GM12864 (cell line): ENCODE measurements at regions not wholly inside any gene's neighbourhood (a gene's known extent, or its start where the extent isn't known, plus 50 kb on each side); places are given as distances from the start of the nearest gene placed in this dataset.

Source experiments
- DNase-seq: peaks from one replicate; pipeline ENCODE4 v3.0.0-alpha.2; 2011; ENCODE audit warnings: low read depth
- H3K4me3 ChIP-seq: 2 replicates; pipeline ENCODE4 v1.5.1; 2011; ENCODE audit warnings: mild to moderate bottlenecking, low read depth, low read length, control low read depth
- TF ChIP-seq, protein P1 (sequence below): IDR thresholded peaks from 2 replicates; pipeline ENCODE4 v1.5.1; 2011; ENCODE audit warnings: low read depth, mild to moderate bottlenecking, moderate library complexity, low read length, control low read depth, inconsistent platforms; ENCODE audit errors: missing control alignments

DNA sequence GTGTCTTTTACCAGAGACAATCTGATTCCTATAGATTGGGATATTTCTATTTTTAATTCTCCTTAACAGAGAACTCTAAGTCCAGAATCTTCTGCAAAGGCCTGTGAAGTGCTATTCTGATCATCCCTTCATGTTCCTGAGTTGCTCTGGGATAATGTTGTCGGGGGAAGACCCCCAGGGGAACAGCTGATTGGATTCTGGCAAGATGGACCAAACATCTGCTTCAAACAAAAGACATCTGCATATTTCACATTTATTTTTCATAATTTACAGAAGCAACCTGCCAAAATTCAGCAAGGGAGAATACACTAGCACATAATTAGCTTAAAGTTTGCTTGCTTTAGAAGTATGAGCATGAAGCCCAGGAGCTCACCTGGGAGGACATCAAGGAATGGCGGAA, 116.0 kb upstream of the ETAA1 start:
- TF ChIP-seq, protein P1, sequence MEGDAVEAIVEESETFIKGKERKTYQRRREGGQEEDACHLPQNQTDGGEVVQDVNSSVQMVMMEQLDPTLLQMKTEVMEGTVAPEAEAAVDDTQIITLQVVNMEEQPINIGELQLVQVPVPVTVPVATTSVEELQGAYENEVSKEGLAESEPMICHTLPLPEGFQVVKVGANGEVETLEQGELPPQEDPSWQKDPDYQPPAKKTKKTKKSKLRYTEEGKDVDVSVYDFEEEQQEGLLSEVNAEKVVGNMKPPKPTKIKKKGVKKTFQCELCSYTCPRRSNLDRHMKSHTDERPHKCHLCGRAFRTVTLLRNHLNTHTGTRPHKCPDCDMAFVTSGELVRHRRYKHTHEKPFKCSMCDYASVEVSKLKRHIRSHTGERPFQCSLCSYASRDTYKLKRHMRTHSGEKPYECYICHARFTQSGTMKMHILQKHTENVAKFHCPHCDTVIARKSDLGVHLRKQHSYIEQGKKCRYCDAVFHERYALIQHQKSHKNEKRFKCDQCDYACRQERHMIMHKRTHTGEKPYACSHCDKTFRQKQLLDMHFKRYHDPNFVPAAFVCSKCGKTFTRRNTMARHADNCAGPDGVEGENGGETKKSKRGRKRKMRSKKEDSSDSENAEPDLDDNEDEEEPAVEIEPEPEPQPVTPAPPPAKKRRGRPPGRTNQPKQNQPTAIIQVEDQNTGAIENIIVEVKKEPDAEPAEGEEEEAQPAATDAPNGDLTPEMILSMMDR, result no peak

DNA sequence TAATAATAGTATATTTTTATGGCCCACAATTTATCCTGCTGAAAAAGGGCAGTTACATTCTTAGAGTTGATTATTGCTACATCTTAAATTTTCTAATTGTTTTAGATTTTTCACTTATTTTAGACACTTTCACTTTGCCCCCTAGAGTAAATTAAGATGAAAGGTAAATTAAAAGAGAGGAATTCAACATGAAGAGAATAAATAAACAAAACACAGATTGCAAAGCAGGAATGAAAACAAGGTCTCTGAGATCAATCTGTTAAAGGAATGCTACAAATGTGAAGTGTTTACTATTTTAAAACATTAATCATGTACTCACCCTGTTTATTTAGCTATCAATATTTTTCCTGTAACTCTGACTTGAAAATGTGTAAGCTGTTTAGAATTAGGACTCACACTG, 113.5 kb upstream of the ETAA1 start:
- TF ChIP-seq, protein P1, result no peak
- no peak overlapping the region for H3K4me3 ChIP-seq
- DNase-seq, result no peak

More for the DNA sequence above, 116.0 kb upstream of the ETAA1 start:
- DNase-seq, result no peak
- H3K4me3 ChIP-seq, result no peak overlapping the region

DNA sequence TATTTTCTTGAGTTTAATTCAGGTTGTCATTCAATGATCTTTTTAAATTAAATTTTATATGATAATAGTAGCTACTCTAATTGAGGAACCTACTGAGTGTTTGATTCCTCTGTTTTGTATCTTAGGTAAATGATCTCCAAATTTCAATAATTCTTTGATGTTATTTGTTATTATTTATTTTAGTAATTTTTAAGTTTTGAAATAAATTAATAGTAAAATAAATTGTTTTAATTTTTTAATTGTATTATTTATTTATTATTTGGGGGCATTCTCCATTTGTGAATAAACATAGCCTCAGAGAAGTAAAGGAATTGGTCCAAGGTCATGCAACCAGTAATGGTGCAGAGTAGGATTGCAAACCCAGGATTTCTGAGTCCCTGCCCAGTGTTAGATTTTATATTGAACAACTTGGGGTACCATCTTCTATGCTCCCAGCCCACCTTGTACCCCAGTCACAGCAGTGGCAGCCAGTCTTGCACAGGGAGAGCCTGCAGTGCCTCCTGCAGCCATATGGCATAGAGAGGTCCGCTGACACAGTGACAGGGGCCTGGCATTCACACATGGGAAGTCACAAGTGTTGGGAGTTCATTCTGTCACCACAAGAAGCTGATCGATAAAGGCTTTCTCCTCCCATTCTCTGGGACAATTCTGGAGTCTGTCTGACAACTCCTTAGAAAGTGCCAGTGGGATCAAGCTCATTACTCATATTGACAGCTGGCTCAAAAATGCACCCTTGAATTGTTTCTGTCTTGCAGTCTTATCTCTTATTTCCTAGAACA, 110.0 kb upstream of the ETAA1 start:
- no peak for DNase-seq
- no peak overlapping the region for H3K4me3 ChIP-seq
- TF ChIP-seq, protein P1, result no peak

DNA sequence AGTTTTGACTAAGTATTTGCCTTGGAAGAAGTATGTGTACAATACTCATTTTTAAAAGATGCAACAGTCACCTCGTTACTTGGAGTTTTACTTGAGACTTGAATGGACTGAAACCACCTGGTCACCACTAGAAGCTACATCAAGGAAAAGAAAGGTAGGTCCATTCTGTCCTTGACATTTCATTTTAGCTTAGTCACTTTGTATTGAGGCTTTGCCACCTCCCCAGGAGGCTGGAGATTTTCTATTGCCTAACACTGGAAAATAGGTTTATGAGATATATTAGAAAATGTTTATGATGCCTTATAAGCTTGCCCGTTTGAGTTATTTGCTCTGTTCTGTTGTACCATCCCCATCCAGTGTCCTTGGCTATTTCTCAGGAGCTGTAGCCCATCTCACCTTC, 107.9 kb upstream of the ETAA1 start:
- TF ChIP-seq, protein P1, result no peak
- DNase-seq, result no peak
- no peak overlapping the region for H3K4me3 ChIP-seq

DNA sequence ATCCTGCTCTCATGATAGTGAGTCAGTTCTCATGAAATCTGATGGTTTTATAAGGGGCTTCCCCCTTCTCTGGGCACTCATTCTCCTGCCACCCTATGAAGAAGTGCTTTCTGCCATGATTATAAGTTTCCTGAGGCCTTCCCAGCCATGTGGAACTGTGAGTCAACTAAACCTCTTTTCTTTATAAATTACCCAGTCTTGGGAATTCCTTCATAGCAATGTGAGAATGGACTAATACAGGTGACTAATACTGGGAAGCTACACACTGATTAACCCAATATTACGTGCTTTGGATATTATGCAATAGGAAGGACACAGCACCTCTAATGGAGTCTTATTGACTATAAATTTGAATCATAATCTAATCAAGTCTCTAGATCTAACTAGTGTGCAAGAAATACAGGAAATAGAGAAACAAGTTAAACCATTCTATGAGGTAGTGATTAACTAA, 107.2 kb upstream of the ETAA1 start:
- TF ChIP-seq, protein P1, result no peak
- no peak overlapping the region for H3K4me3 ChIP-seq
- DNase-seq, result no peak

DNA sequence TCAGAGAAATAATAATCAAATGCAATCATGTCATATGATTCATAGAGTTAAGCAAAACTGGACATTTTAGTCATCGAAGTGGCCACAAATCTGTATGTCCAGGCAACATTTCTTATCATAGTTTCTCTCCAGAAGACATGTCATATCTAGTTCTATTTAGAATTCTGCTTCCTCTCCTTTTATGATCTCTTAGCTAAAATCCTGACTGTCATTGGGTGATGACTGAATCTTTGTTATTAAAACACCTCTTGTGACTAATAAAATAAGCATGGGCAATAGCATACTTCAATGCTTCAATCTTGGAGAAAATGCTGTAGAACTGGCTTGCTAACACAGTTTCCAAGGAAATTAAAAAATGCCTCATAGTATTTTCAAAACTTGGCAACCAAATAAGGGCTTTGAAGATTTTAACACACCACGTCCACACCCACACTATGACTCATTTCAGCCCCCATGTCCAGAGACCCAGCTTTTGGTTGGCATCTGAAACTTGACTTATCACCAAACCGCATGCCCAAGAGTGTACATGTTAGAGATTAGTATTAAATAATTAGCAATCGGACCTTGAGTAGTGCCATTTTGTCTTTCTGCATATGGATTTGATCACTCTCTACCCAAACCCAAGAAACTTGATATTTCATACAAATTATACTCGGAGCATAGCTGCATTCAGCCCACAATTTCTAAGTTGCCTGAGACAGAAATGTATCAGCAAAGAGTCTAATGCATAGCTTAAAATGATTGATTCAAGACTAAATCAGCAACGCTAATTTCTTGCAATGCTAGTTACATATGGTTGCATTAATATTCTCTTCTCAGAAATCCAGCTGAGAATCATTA, 106.5 kb upstream of the ETAA1 start:
- TF ChIP-seq, protein P1, result no peak
- no peak for DNase-seq
- no peak overlapping the region for H3K4me3 ChIP-seq
